GM12878 (cell line): ENCODE measurements at regions not wholly inside any gene's neighbourhood (a gene's known extent, or its start where the extent isn't known, plus 50 kb on each side); places are given as distances from the start of the nearest gene placed in this dataset.

Experiments
- ATAC-seq: fragments of 200-7000 bp; cut with Tn5 transposase; 3 replicates; pipeline ENCODE4 v1.9.1; 2020; ENCODE audit warnings: mild to moderate bottlenecking, moderate library complexity
- BruUV-seq: library from RNA; stranded (reverse); fragments of 400-500 nt; replicated peaks from 2 replicates; lab custom pipeline; 2021; lab: Mats Ljungman, UMichigan
- CTCF ChIA-PET: fragments of 300-600 bp; sonication (Branson Sonifier 250); formaldehyde crosslinking; extraction: SDS; loops from one replicate; lab custom pipeline; 2021; ENCODE audit warnings: inconsistent platforms; lab: Yijun Ruan, JAX
- POLR2A ChIA-PET: fragments of 350-600 bp; formaldehyde crosslinking; extraction: SDS; loops from one replicate; lab custom pipeline; 2021; ENCODE audit warnings: inconsistent platforms; lab: Charles Lee
- RAD21 ChIA-PET: fragments of 300-600 bp; sonication (Branson Sonifier 250); formaldehyde crosslinking; loops from one replicate; lab custom pipeline; 2023; ENCODE audit warnings: antibody characterized with exemption; ENCODE audit not compliant: unreplicated experiment; lab: Charles Lee
- SMC1A ChIA-PET: fragments of 300-600 bp; sonication (Branson Sonifier 250); formaldehyde crosslinking; loops from one replicate; lab custom pipeline; 2023; ENCODE audit not compliant: unreplicated experiment, uncharacterized antibody; lab: Charles Lee
- DNase-seq: peaks from one replicate; pipeline ENCODE4 v3.0.0-alpha.2; 2011; ENCODE audit warnings: low read depth, low spot score
- FAIRE-seq: peaks from 3 replicates; lab custom pipeline; 2011; peaks lifted over from hg19 to GRCh38; lab: Jason Lieb, UNC
- H2AFZ ChIP-seq: 2 replicates; pipeline ENCODE4 v1.6.0; 2011; ENCODE audit warnings: low read depth, low read length, control low read depth; ENCODE audit not compliant: control insufficient read depth
- H3K27ac ChIP-seq: 2 replicates; pipeline ENCODE4 v1.5.1; 2011; ENCODE audit warnings: control low read depth; ENCODE audit not compliant: control insufficient read depth, insufficient read depth
- H3K27me3 ChIP-seq, 2 experiments: replicated peaks in 1 of 2; 2 replicates each; pipeline versions ENCODE4 v1.6.0 to v1.6.1; 2011; ENCODE audit warnings: low read length in 1 of 2; ENCODE audit not compliant: control insufficient read depth in 2 of 2, insufficient read depth in 2 of 2
- H3K36me3 ChIP-seq, 2 experiments: 2 replicates each; pipeline ENCODE4 v1.5.1; 2011; ENCODE audit warnings: low read length in 1 of 2; ENCODE audit not compliant: control insufficient read depth in 2 of 2, insufficient read depth in 2 of 2
- H3K4me1 ChIP-seq: 2 replicates; pipeline ENCODE4 v1.6.1; 2011; ENCODE audit warnings: mild to moderate bottlenecking, low read length, moderate library complexity, mixed read lengths; ENCODE audit not compliant: control insufficient read depth, insufficient read depth
- H3K4me2 ChIP-seq: 2 replicates; pipeline ENCODE4 v1.6.0; 2011; ENCODE audit warnings: control low read depth; ENCODE audit not compliant: control insufficient read depth, insufficient read depth
- H3K4me3 ChIP-seq: fragments of 200-600 bp; sonication (generic); 2 replicates; pipeline ENCODE4 v1.5.1; 2016
- H3K79me2 ChIP-seq: 2 replicates; pipeline ENCODE4 v1.6.0; 2011; ENCODE audit warnings: low read length; ENCODE audit not compliant: control insufficient read depth, insufficient read depth
- H3K9ac ChIP-seq: 2 replicates; pipeline ENCODE4 v1.8.0; 2011; ENCODE audit warnings: low read length, control low read depth, mixed read lengths; ENCODE audit not compliant: control insufficient read depth, insufficient read depth
- H3K9me3 ChIP-seq: replicated peaks from 3 replicates; pipeline ENCODE4 v1.5.1; 2011; ENCODE audit warnings: mild to moderate bottlenecking, low read length; ENCODE audit not compliant: control insufficient read depth, insufficient read depth
- H4K20me1 ChIP-seq: 2 replicates; pipeline ENCODE4 v1.6.0; 2011; ENCODE audit not compliant: control insufficient read depth, insufficient read depth
- EP300 ChIP-seq, 2 experiments: fragments of 150-350 bp in 1 of 2; IDR thresholded peaks; 2 replicates each; pipeline ENCODE4 v1.6.1; 2011 to 2012; ENCODE audit warnings: low read depth in 2 of 2, low read length in 2 of 2, borderline replicate concordance in 1 of 2, improper control_type of control experiment in 1 of 2, inconsistent platforms in 1 of 2; ENCODE audit not compliant: control insufficient read depth in 1 of 2
- JUND ChIP-seq: IDR thresholded peaks from 2 replicates; pipeline ENCODE4 v1.6.1; 2012; ENCODE audit warnings: low read depth, mild to moderate bottlenecking, low read length, improper control_type of control experiment, moderate library complexity
- MYC ChIP-seq: IDR thresholded peaks from 2 replicates; pipeline ENCODE4 v1.6.1; 2011; ENCODE audit warnings: mild to moderate bottlenecking, low read length, moderate library complexity, inconsistent platforms; ENCODE audit not compliant: insufficient read depth, insufficient replicate concordance, insufficient read length, severe bottlenecking
- NFIC ChIP-seq: IDR thresholded peaks from 2 replicates; pipeline ENCODE4 v1.6.1; 2012; ENCODE audit warnings: low read depth, mild to moderate bottlenecking, inconsistent platforms, low read length, moderate library complexity
- NFYB ChIP-seq: IDR thresholded peaks from 2 replicates; pipeline ENCODE4 v1.6.1; 2011; ENCODE audit warnings: low read depth, mild to moderate bottlenecking, low read length, improper control_type of control experiment, moderate library complexity; ENCODE audit not compliant: insufficient read depth
- PAX8 ChIP-seq: fragments of 450-650 bp; IDR thresholded peaks from 2 replicates; pipeline ENCODE4 v1.6.1; 2017; ENCODE audit warnings: mild to moderate bottlenecking, moderate library complexity
- PBX3 ChIP-seq: IDR thresholded peaks from 2 replicates; pipeline ENCODE4 v1.6.1; 2011; ENCODE audit warnings: mild to moderate bottlenecking, low read depth, low read length, moderate library complexity; ENCODE audit not compliant: insufficient replicate concordance
- RAD51 ChIP-seq: fragments of 450-650 bp; IDR thresholded peaks from 2 replicates; pipeline ENCODE4 v1.6.1; 2016; ENCODE audit warnings: moderate library complexity, mild to moderate bottlenecking, inconsistent platforms
- REST ChIP-seq: IDR thresholded peaks from 2 replicates; pipeline ENCODE4 v1.6.1; 2012; ENCODE audit warnings: mild to moderate bottlenecking, low read depth, low read length
- WGBS: methylation state at CpG from one replicate; pipeline ENCODE4 v1.1.6; 2016; ENCODE audit warnings: low lambda C conversion rate; ENCODE audit not compliant: insufficient replicate concordance, insufficient coverage; ENCODE audit errors: missing lambda C conversion rate; 5-methylcytosine and 5-hydroxymethylcytosine counted together
- in situ Hi-C: fragments of 300-500 bp; cut with MboI; formaldehyde crosslinking; loops from 9 replicates; pipeline ENCODE4 v1.14.3; 2018; ENCODE audit warnings: mixed read lengths
- intact Hi-C: fragments of 100-400 bp; cut with micrococcal nuclease; formaldehyde crosslinking; loops from one replicate; pipeline ENCODE4 v1.14.2; 2022; ENCODE audit not compliant: unreplicated experiment

- TF ChIP-seq RAD51: no peak
- no peak for TF ChIP-seq JUND
Observed at GRCh38 chr2:107263628-107264027, 377.7 kb upstream of the ST6GAL2 start (continued).

GRCh38 chr2:107264184-107264583 is 378.2 kb upstream of the ST6GAL2 start:
- ChIA-PET SMC1A (no interaction called here), RAD21 (no interaction called here), CTCF (no interaction called here), POLR2A (no interaction called here)
- FAIRE-seq (no peak), DNase-seq (no peak), ATAC-seq (no peak)
- Histone ChIP-seq H3K36me3 (no peaks in the 10 kb centered on the region), H3K27ac (no peak overlapping the region), H3K4me1 (no peaks in the 10 kb centered on the region), H3K27me3 (no peaks in the 10 kb centered on the region), H3K79me2 (no peaks in the 10 kb centered on the region), H3K9ac (no peak overlapping the region), H2AFZ (no peak overlapping the region), H4K20me1 (no peaks in the 10 kb centered on the region), H3K9me3 (no peaks in the 10 kb centered on the region), H3K4me3 (no peak overlapping the region), H3K4me2 (no peak overlapping the region)
- TF ChIP-seq NFYB (no peak), EP300 (IDR thresholded peaks at IDR 0.05; ENCODE audit: borderline replicate concordance in 1 of 2, control insufficient read depth in 1 of 2, low read depth in 2 of 2, low read length in 2 of 2) (no peak), REST (no peak), NFIC (no peak), PAX8 (no peak), MYC (no peak), PBX3 (no peak)
- BruUV-seq: no TSS peak
- in situ Hi-C loops: no loop called here
- intact Hi-C loops: no loop called here
- 68% methylated on average over 6 of the region's 6 CpGs for WGBS
